ENCODE measurements at regions not wholly inside any gene's neighbourhood (a gene's known extent, or its start where the extent isn't known, plus 50 kb on each side); places are given as distances from the start of the nearest gene placed in this dataset.

GRCh38 chr4:45102716-45103115 is 376.4 kb upstream of the GNPDA2 start:
- TF ChIP-seq, protein P1, sequence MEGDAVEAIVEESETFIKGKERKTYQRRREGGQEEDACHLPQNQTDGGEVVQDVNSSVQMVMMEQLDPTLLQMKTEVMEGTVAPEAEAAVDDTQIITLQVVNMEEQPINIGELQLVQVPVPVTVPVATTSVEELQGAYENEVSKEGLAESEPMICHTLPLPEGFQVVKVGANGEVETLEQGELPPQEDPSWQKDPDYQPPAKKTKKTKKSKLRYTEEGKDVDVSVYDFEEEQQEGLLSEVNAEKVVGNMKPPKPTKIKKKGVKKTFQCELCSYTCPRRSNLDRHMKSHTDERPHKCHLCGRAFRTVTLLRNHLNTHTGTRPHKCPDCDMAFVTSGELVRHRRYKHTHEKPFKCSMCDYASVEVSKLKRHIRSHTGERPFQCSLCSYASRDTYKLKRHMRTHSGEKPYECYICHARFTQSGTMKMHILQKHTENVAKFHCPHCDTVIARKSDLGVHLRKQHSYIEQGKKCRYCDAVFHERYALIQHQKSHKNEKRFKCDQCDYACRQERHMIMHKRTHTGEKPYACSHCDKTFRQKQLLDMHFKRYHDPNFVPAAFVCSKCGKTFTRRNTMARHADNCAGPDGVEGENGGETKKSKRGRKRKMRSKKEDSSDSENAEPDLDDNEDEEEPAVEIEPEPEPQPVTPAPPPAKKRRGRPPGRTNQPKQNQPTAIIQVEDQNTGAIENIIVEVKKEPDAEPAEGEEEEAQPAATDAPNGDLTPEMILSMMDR (IDR thresholded peaks at IDR 0.05) = no peak
- no peak for TF ChIP-seq POLR2A (IDR thresholded peaks at IDR 0.05)
